ENCODE measurements at regions not wholly inside any gene's neighbourhood (a gene's known extent, or its start where the extent isn't known, plus 50 kb on each side); places are given as distances from the start of the nearest gene placed in this dataset.

- 86 to 95% (median 88%) methylated on average over 2 of the region's 2 CpGs for WGBS, 4 donors
Measured at GRCh38 chr2:175640655-175641054, 361.4 kb downstream of the LNPK start.

GRCh38 chr2:175633227-175633626 is 368.8 kb downstream of the LNPK start:
- no peak overlapping the region for H3K4me3 ChIP-seq
- H3K27ac ChIP-seq, result no peak overlapping the region
- WGBS, 4 donors, result 29 to 58% (median 37%) methylated on average over 2 of the region's 2 CpGs
- TF ChIP-seq CTCF (IDR thresholded peaks at IDR 0.05) (no peak), POLR2A (IDR thresholded peaks at IDR 0.05) (no peak)
- DNase-seq, result no peak
- no peaks in the 10 kb centered on the region for H3K36me3 ChIP-seq (replicated peaks in 1 of 2)
- no peaks in the 10 kb centered on the region for H3K9me3 ChIP-seq (replicated peaks in 1 of 3)
- intact Hi-C loops (cut with DNase I), result no loop called here
- no peaks in the 10 kb centered on the region for H3K4me1 ChIP-seq (replicated peaks in 1 of 2)
- no peaks in the 10 kb centered on the region for H3K27me3 ChIP-seq

More at GRCh38 chr2:175640655-175641054, 361.4 kb downstream of the LNPK start:
- no peaks in the 10 kb centered on the region for H3K27me3 ChIP-seq
- H3K27ac ChIP-seq, result no peak overlapping the region
- TF ChIP-seq CTCF (IDR thresholded peaks at IDR 0.05) (no peak), POLR2A (IDR thresholded peaks at IDR 0.05) (no peak)
- no peak for DNase-seq
- no peaks in the 10 kb centered on the region for H3K36me3 ChIP-seq (replicated peaks in 1 of 2)
- intact Hi-C loops (cut with DNase I), result no loop called here
- H3K4me1 ChIP-seq (replicated peaks in 1 of 2), result no peaks in the 10 kb centered on the region
- H3K9me3 ChIP-seq (replicated peaks in 1 of 3), result no peaks in the 10 kb centered on the region
- H3K4me3 ChIP-seq, result no peak overlapping the region

- TF ChIP-seq CTCF (IDR thresholded peaks at IDR 0.05) (no peak), POLR2A (IDR thresholded peaks at IDR 0.05) (no peak)
- intact Hi-C loops (cut with DNase I), result no loop called here
- Histone ChIP-seq H3K9me3 (replicated peaks in 1 of 3) (no peaks in the 10 kb centered on the region), H3K27me3 (no peaks in the 10 kb centered on the region), H3K27ac (no peak overlapping the region), H3K4me1 (replicated peaks in 1 of 2) (no peaks in the 10 kb centered on the region), H3K4me3 (no peak overlapping the region), H3K36me3 (replicated peaks in 1 of 2) (no peaks in the 10 kb centered on the region)
- DNase-seq, result no peak
Measured at GRCh38 chr2:175631245-175631623, 370.8 kb downstream of the LNPK start.

GRCh38 chr2:175630280-175631244 is 371.5 kb downstream of the LNPK start:
- no peak for TF ChIP-seq CTCF (IDR thresholded peaks at IDR 0.05)
- TF ChIP-seq POLR2A (IDR thresholded peaks at IDR 0.05), result no peak
- Histone ChIP-seq H3K9me3 (replicated peaks in 1 of 3) (no peaks in the 10 kb centered on the region), H3K36me3 (replicated peaks in 1 of 2) (no peaks in the 10 kb centered on the region), H3K27me3 (no peaks in the 10 kb centered on the region), H3K4me1 (replicated peaks in 1 of 2) (no peaks in the 10 kb centered on the region), H3K4me3 (no peak overlapping the region), H3K27ac (no peak overlapping the region)
- no peak for DNase-seq
- WGBS, 4 donors, result 62 to 74% (median 72%) methylated on average over 15 of the region's 15 CpGs
- intact Hi-C loops (cut with DNase I), result no loop called here
